ENCODE measurements at regions not wholly inside any gene's neighbourhood (a gene's known extent, or its start where the extent isn't known, plus 50 kb on each side); places are given as distances from the start of the nearest gene placed in this dataset.

DNA sequence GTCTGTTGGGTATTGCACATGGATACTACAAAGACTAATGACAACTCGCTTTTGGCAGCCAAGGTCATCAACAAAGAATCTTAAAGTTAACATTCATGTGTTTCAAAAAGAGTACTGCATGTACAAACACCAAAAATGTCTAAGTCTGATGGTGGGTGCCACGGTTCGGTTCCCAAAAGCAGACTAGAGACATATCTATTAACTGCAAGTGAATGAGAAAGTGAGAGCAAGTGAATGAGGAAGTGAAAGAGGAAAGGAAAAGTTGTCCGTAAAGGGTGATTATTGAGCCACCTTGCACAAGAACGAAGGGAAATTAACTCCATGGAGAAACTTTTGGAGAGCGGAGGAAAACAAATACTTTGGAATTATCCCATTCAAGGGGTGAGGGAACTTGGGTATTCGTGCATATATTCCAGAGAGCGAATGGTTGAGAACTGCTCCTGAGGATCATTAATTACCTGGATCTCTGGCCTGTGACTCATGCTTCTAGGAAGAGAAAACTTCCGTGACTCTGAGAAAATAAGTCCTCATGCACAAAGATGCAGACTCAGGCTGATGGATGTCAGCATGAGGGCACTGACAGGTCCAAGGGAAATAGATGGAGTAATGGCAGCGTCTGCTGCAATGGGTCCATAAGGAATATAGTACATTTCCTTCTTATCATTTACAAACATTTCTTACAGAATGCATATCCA lies 336.5 kb upstream of the TGFBR2 start:
- DNase-seq, result no peak

DNA sequence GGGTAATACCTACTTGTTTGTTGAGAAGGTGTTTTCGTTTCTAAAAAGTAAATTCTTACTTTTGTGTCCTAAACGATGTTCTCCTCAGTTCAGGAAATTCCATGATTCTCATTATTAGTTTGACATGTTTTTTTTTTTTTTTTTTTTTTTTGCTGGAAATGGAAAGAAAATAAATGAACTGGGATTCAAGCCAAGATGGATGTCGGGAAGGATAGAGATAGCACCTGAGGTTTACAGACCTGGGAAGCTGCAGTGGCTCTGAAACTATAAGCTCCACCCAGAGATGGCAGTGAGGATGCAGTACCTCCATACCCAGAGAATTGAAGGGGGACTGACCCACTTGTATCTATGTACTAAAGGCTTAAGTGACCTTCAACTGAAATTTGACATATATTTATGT lies 334.6 kb upstream of the TGFBR2 start:
- DNase-seq, result no peak

DNA sequence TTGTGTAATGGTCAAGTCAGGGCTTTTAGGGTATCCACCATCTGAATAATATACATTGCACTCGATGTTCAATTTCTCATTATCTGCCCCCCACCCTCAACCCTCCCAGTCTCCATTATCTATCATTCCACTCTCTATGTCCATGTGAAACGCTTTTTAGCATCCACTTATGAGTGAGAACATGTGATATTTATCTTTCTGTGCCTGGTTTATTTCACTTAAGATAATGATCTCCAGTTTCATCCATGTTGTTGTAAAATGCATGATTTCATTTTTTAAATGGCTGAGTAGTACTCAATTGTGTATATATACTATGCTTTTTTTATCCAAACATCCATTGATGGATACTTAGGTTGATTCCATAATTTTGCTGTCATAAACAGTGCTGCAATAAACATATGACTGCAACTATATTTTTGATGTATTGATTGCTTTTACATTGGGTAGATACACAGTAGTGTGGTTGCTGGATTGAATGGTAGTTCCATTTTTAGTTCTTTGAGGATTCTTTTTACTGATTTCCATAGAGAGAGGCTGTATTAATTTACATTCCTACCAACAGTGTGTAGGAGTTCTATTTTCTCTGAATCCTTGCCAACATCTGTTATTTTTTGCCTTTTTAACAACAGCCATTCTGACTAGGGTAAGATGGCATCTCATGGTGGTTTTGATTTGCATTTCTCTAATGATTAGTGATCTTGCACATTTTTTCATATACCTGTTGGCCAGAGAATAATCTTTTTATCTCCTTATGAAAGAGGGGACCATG lies 332.9 kb upstream of the TGFBR2 start:
- DNase-seq, result no peak

DNA sequence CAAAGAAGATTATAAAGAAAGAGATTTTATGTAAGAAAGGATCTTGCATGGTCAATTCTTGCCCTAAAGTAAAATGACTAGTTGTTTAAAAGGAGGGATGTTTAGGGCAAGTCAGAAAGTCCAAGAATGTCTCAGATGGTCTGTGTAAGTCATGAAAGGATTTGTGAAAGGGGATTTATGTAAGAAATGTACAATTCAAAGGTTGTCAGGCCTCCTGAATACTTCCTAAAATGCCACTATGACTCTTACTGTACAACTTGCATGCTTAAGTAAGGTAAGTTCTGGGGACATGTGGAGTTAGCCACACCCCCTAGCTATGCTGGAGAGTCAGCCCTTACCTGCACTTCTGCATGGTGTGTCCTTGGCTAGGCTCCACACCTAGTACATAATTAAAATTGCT lies 328.9 kb upstream of the TGFBR2 start:
- DNase-seq, result no peak

DNA sequence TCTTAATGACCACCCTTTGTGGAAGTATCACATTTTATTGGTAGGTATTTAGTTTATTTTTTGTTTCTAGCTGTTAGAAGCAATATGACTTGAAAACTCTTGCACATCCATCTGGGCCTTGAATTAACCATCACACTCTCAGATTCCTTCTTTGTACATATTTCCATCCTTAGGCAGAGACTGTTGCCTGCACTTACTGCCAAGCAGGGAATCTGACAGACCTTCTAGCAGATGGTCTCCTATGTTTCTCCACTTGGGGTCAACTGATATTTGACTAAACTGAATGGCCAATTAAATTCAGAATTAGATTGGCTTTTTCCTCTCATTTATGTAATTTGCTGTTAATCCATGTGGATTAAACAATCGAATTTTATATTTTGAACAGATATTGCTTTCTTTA lies 324.9 kb upstream of the TGFBR2 start:
- DNase-seq, result no peak

DNA sequence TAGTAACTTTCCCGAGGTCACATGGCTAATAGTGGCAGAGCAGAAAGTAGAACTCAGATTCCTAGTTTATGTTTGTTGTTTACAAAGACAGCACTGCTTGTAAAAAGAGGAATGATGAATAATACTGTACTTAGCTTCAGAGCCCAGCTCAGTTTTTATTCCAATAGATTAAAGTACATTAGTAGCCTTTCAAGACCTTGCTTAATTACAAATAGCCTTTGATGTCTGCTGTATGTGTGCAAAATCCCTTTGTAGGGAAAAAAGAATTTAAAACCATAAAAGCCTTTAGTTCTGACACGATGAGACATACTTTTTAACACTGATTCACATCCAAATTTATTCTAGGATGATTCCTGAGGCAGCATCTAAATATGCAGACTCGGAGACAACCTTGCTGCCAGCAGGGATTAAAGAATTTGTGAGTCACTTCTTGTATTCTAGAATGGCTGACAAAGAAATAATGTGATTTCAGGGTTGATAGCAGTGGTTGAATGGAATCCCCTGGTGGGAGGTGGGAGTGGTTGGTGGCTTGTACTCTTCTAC lies 324.2 kb upstream of the TGFBR2 start:
- DNase-seq, result no peak

DNA sequence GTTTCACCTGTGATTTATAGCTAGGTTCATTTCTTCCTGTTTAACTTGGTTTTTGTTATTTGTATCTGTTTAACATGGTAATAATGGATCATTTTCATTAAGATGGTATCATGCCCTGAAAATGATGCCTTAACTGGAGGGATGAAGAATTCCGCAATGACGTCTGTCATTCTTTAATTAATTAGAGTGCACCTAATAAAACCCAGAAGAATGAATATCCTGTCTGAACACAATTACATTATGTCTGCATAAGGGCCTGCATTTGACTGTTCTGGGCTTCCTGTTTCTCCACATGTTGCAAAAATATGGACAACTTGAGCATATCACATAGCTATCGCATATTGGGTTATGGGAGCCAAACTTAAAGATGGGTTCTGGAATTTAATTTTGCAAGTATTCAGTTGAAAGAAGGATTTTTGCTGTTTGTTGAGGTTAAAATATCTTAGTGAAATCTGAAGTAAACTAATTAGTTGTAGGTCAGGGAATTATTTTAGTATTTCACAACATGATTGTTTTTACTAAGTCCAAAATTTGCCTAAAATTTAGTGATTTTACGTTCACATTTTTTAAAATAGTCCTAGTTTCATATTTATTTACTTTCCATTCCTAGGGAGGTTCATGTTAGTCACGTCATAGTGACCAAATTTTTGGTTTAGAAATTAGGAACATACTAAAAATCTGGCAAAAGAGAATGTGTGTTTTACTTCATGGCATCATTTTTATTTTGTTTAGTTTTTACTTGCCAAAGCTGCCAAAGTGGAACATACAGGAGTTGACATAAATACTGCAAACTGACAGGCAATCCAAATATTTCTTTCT lies 321.0 kb upstream of the TGFBR2 start:
- DNase-seq, result no peak

DNA sequence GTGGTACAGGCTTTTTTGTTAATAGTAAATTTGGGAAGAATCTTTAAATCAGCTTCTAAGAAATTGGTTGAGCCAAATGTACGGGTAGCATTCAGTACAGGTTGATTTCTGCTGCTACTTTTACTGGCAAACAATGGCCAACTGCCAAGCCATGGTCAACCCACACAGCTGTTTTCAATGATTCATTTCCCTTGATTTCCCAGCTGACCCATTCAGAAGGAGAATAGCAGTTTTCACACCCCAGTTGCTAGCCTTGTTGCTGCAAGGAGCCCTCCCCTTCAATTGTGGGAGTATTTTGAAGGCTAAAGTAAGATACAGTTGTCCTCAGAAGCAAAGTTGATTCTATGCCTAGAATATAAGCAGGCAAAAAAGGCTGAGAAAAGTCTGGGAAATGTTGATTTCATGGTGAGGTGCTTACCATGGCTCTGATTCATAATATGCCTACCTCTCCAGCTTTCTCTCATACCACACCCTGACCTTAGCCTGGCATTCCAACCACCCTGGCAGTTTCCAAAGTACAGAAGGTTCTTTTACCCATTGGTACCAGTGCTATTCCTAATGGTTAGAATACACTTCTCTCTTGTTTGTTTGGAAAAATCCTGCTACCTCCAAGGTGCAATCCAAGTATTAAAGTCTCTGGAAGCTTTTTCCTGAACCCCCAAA lies 320.3 kb upstream of the TGFBR2 start:
- no peak for DNase-seq

DNA sequence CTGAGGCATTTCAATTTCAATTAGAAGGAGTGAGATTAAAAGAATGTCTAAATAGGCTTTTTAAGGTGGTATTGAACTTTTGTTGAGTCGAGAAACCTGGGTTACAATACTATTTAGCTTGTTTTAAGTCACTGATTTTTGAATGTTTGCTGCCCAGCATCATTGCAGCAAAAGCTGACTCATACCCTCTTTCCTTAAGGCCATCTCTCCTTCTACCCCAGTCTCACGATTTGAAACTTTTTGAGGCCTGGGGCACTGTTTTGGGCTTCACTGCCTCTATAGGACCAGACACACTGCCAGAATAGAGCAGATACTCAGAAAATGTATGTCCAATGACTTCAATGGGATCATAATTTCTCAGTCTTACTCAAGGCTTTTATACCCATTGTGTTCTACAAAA lies 319.6 kb upstream of the TGFBR2 start:
- DNase-seq, result no peak

DNA sequence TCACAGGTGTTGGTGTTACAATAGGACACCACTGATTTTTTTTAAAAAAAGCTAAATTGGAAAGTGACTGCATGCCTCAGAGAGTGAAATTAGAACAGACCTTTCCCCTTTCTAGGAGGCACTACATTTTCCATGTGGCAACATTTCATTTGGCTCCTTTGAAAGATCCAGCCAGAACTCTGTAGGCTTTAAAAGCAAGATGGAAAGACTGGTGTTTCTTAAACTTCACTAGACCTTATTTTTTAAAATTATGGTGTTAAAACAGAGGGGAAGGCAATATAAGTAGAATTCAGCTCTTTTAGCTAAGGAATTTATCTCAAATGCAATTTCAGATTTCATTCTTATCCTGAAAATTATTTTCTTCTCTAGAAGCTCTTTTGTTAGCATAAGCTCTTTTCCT lies 317.6 kb upstream of the TGFBR2 start:
- DNase-seq, result no peak

DNA sequence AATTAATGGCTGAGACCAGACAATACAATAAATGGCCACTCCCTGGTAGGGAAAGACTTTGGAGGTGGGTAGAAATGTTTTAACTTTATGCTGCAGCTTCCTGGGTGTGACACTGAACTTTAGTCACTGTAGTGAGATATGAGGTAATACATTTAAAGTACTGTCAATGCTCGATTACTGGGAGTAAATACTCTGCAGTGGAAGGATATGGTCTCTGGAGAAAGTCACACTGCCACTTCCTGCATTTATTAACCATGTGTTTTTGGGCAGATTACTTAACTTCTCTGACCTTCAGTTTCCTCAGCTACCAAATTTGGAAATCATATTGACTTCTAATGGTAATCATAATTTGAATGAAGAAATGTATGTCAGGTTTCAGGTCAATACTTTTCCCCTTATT lies 317.1 kb upstream of the TGFBR2 start:
- DNase-seq, result no peak

DNA sequence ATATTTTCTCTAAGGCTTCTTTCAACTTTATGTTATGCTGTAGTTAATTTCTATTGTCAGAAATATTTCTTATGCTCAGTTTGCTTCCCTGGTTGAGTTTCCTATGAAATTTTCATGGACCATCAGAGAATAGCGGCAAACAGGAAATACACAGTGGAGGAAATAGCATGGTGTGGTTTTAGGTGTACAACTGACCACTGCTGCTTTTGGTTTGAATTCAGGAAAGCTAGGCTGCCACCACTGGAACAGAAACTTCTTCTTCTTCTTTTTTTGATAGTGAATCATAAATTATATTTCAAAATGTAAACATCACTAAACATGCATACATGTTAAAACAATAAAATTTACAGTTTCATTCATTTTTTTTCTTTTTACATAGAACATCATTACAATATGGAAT lies 316.6 kb upstream of the TGFBR2 start:
- DNase-seq, result no peak

DNA sequence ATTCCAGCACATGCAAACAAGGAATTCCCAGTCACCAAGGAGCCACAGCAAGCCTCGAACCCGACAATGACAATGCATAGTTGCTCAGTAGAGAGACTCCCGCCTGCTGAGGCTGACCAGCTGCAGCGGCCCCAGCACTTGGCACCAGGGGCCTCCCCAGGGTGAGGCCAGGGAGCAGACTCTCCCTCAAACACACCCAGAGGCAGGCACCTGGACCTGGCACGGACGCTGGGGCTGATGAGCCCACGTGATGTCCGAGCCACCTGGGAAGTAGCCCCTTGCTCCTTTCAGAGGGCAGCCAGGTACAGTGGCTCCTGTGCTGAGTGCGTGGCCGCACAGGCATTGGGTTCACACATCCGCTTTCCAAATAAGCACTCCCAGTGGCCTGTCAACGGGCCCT lies 315.9 kb upstream of the TGFBR2 start:
- no peak for DNase-seq

DNA sequence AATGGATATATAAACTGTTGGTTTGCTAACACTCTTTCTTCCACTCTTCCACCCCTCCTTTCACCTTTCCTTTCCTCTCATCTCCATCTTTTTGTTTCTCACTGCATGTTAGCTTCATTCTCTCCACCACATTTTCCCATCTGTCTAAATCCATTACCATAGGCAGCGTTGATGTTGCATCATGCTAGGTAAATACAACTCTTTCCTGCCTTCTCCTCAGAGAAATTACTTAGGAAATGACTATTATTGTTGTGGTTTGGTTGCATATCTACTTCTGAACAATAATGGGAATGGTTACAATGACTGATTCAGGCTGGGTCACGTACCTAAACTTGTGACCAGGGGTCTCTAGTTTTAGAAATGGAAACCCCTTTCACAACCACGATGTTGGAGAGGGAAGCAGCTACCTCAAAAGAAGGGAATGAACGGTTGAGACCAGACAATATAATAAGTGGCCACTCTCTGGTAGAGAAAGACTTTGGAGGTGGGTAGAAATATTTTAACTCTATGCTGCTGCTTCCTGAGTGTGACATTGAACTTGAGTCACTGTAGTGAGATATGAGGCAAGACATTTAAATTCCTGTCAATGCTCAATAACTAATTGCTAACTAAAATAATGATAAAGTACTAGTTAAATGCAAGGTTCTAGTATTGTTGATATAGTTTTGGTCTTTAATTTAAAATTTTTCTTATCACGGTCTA lies 314.1 kb upstream of the TGFBR2 start:
- no peak for DNase-seq

DNA sequence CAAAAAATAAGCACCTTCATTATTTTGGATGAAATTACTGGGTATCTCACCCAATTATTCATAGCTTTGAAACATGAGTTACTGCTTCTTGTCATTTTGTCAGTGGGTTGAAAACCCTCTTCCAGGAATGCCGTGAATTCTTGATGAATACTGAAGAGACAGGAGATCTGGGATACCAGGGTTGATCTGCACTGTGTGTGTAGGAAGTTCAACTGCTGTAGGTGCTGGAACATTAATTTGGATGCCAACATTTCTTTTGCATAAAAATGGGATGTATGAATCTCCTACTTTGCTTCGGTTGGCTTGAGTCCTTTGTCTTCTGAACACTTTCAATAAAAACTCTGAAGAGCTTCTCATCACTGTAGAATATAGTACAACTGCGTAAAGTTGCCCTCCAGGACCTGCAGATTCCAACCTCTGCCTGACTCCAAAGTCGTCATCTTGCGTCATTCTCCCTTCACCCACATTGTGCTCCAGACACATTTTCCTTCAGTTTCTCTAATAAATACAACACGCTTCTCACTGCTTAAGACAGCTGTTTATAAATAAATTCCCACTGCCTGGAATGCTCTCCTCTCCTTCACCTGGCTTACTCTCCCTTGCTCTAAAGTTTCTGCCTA lies 312.7 kb upstream of the TGFBR2 start:
- DNase-seq, result no peak

DNA sequence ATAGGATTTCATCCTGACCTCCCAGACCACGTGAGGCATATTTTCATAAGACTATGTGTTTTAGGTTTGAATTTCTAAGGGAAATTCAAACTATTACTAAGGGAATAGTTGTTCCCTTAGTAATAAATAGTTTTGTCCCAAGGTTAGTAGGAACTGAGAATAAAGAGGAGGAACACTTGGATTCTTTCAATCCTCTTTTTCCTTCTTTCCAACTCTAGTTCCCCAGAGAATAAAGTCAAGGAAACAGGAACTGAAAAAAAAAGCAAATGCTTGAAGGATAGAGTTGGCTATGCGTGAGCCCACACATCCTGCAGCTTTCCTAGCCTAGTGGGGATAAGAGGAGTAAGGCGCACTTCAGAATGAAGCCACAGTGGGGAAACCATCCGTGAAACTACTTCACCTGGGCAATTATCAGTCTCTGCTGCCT lies 312.1 kb upstream of the TGFBR2 start:
- no peak for DNase-seq

DNA sequence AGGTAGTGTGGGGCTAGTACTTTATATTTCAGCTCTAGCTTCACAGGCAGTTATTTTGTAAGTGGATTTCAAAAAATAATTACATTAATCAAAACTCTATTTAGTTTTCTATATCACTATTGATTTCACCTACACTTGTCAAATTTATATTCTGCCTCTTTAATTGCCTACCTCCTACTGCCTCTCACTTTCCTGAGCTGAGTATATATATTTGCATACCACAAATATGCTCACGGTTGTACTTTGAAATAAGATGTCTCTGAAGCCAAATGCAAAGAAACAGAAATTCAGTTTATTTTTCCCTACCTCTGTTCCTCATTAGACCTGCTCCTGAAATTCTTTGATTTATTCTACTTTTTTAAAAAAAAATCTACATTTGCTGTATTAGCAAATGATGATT lies 309.3 kb upstream of the TGFBR2 start:
- no peak for DNase-seq

DNA sequence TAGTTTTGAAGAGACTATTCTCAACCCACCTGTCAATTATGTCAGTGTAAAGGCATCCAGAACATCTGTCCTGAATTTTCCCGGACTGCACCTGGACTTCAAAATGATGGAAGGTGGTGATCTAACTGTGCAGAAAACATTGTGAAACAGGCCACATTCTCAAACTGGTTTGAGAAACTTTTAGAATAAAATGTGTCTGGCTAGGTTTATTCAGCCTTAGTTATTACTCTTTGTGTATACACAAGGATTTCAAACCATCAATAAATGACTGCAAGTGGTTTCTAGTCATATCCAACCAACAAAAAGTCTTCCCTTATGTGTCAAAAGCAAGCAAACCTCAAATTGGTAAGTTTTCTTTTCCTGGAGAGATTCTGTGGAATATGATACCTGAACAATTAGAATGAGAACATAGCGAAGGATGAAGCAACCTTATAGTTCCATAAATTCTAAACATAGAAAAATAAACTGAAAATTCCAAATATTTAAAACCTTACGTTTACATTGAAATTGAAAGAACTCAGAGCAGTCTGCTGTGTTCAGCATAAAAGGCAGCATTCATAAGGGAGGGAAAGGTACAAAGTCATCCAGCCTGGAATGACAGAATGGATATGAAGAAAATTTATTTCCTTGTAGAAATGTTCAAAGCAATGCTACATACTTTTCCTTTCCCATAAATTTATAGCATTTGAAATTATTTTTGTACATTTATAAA lies 306.6 kb upstream of the TGFBR2 start:
- DNase-seq, result no peak

DNA sequence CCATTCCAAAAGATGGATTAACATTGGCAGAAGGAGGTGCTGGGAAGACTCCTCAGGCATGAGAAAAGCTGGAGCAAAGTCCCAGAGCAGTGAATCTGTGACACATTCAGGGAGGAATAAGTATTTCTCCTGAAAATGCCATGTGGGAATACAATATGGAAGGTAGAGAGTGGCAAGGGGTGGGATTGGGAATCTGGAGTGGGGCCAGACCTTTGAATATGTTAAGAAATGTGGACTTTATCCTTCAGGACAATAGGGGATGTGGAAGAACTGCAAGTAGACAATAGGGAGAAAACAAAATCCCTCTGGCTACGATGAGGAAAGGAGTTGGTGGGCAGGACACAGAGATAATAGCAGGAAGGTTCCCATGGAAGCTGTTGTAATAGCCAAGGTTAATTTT lies 305.6 kb upstream of the TGFBR2 start:
- no peak for DNase-seq

DNA sequence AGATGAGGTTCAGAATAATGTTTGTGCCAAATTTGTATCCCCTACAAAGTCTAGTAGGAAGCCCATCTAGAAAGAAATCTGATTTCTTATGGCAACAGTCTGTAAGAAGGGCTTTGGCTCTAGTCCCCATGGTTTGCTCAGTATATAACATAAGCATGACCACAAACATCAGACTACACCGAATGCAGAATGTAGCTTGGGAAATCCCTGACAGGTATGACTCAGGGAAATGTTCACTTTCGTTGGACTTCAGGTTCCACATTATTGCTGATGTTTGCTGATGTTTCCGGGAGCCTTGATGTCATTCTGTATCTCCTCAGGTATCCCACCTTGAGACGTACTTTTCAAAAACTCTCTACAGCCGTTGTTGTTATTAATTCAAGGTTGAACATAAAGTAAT lies 304.4 kb upstream of the TGFBR2 start:
- DNase-seq, result no peak

DNA sequence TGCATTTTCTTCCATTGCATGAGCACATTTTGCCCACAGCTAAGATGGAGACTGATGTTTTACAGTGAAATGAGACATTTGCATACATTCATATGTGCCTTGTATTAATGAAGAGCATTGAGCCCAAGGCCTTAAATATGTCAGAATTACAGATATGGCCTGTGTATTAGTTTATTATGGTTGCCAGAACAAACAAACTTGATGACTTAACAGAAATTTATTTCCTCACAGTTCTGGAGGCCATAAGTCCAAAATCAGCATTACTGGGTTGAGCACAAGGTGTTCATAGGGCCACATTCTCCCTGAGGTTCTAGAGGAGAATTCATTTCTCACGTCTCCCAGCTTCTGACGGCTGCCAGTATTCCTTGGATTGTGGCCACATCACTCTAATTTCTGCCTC lies 302.6 kb upstream of the TGFBR2 start:
- DNase-seq, result no peak
